ENCODE measurements at regions not wholly inside any gene's neighbourhood (a gene's known extent, or its start where the extent isn't known, plus 50 kb on each side); places are given as distances from the start of the nearest gene placed in this dataset.

- H2AFZ ChIP-seq (ENCODE audit: low read depth, low read length), result no peak overlapping the region
- ChIA-PET CTCF (interaction anchor here (1.6 kb wide), 1 partner anchor 11 kb away, joined by 6 read pairs; no protein-coding TSS in a partner anchor), POLR2A (no interaction called here)
- H3K9me3 ChIP-seq (replicated peaks; ENCODE audit: control insufficient read depth, insufficient read depth, low read length), result no peaks in the 10 kb centered on the region
- H3K79me2 ChIP-seq (ENCODE audit: control insufficient read depth, insufficient read depth, low read length), result no peaks in the 10 kb centered on the region
- no peak overlapping the region for H3K9ac ChIP-seq (replicated peaks; ENCODE audit: extremely low read depth, insufficient read depth, low read length)
- intact Hi-C loops (cut with micrococcal nuclease), result no loop called here
- dilution Hi-C loops (cut with MboI; ENCODE audit: extremely low pct_ligation_motif_present, low sequenced_read_pairs), result no loop called here
- H3K27ac ChIP-seq (ENCODE audit: insufficient read depth, low read depth, low read length), result no peak overlapping the region
- FAIRE-seq (no peak), DNase-seq (ENCODE audit: low read depth, low spot score) (no peak)
- no peaks in the 10 kb centered on the region for H3K4me1 ChIP-seq (ENCODE audit: control insufficient read depth, extremely low read depth, insufficient read depth, low read length)
- H4K20me1 ChIP-seq (replicated peaks; ENCODE audit: control insufficient read depth, extremely low read depth, insufficient read depth, low read length), result no peaks in the 10 kb centered on the region
- H3K27me3 ChIP-seq (ENCODE audit: control insufficient read depth in 2 of 2, insufficient read depth in 2 of 2, low read length in 2 of 2), result no peaks in the 10 kb centered on the region
- no peaks in the 10 kb centered on the region for H3K36me3 ChIP-seq (ENCODE audit: control insufficient read depth in 2 of 2, extremely low read depth in 1 of 2, insufficient read depth in 2 of 2, low read length in 2 of 2)
- no peak for TF ChIP-seq MYC (IDR thresholded peaks at IDR 0.05; ENCODE audit: low read depth, low read length)
- no peak for TF ChIP-seq GATA2 (IDR thresholded peaks at IDR 0.05; ENCODE audit: insufficient read depth, insufficient read length, low read depth, low read length)
- no peak for TF ChIP-seq FOS (IDR thresholded peaks at IDR 0.05; ENCODE audit: borderline replicate concordance, insufficient read depth, low read length)
- TF ChIP-seq, protein P1, sequence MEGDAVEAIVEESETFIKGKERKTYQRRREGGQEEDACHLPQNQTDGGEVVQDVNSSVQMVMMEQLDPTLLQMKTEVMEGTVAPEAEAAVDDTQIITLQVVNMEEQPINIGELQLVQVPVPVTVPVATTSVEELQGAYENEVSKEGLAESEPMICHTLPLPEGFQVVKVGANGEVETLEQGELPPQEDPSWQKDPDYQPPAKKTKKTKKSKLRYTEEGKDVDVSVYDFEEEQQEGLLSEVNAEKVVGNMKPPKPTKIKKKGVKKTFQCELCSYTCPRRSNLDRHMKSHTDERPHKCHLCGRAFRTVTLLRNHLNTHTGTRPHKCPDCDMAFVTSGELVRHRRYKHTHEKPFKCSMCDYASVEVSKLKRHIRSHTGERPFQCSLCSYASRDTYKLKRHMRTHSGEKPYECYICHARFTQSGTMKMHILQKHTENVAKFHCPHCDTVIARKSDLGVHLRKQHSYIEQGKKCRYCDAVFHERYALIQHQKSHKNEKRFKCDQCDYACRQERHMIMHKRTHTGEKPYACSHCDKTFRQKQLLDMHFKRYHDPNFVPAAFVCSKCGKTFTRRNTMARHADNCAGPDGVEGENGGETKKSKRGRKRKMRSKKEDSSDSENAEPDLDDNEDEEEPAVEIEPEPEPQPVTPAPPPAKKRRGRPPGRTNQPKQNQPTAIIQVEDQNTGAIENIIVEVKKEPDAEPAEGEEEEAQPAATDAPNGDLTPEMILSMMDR (IDR thresholded peaks at IDR 0.05; ENCODE audit: extremely low read depth in 1 of 2, insufficient read depth in 1 of 2, low read depth in 1 of 2, low read length in 2 of 2), result no peak
- no peak for TF ChIP-seq EZH2 (IDR thresholded peaks at IDR 0.05; ENCODE audit: borderline replicate concordance, low read depth, low read length, severe bottlenecking)
- TF ChIP-seq POLR2A (IDR thresholded peaks at IDR 0.05; ENCODE audit: low read depth, low read length), result no peak
- TF ChIP-seq POLR2AphosphoS5 (IDR thresholded peaks at IDR 0.05; ENCODE audit: insufficient read depth, low read depth, low read length), result no peak
- TF ChIP-seq, protein P2, sequence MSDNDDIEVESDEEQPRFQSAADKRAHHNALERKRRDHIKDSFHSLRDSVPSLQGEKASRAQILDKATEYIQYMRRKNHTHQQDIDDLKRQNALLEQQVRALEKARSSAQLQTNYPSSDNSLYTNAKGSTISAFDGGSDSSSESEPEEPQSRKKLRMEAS (IDR thresholded peaks at IDR 0.05; ENCODE audit: insufficient read depth, insufficient read length), result no peak
- H3K9me1 ChIP-seq (replicated peaks; ENCODE audit: control insufficient read depth, extremely low read depth, insufficient read depth, low read length), result no peaks in the 10 kb centered on the region
- no TSS peak for BruUV-seq (replicated peaks)
- H3K4me2 ChIP-seq (ENCODE audit: insufficient read depth, low read length), result no peak overlapping the region
- no peak overlapping the region for H3K4me3 ChIP-seq (replicated peaks in 1 of 3; ENCODE audit: insufficient read depth in 1 of 3, low read depth in 1 of 3, low read length in 3 of 3)
Observed at GRCh38 chr5:125026867-125027731, 280.7 kb upstream of the ZNF608 start.

Measured in endothelial cell of umbilical vein (primary cell).